Skin of body (tissue), 1 donor: ENCODE measurements at regions not wholly inside any gene's neighbourhood (a gene's known extent, or its start where the extent isn't known, plus 50 kb on each side); places are given as distances from the start of the nearest gene placed in this dataset.

ENCODE experiments used
- DNase-seq: peaks from one replicate; lab custom pipeline; 2025; lab: John Stamatoyannopoulos, UW

GRCh38 chr2:8296306-8296705 is 385.6 kb upstream of the ID2 start:
- no peak for DNase-seq

- DNase-seq, result no peak
These were observed 384.3 kb upstream of the ID2 start for GRCh38 chr2:8297376-8298231.

GRCh38 chr2:8298783-8299182 is 383.1 kb upstream of the ID2 start:
- DNase-seq, result no peak

- DNase-seq, result no peak
These were observed 381.6 kb upstream of the ID2 start for GRCh38 chr2:8300216-8300615.

- DNase-seq, result no peak
These were observed 381.0 kb upstream of the ID2 start for GRCh38 chr2:8300905-8301304.

- no peak for DNase-seq
These were observed 378.5 kb upstream of the ID2 start for GRCh38 chr2:8303322-8303832.

- DNase-seq, result no peak
These were observed 376.8 kb upstream of the ID2 start for GRCh38 chr2:8304821-8305766.

GRCh38 chr2:8306530-8307351 is 375.1 kb upstream of the ID2 start:
- DNase-seq, result no peak

GRCh38 chr2:8307606-8308180 is 374.2 kb upstream of the ID2 start:
- no peak for DNase-seq

GRCh38 chr2:8309131-8309530 is 372.7 kb upstream of the ID2 start:
- DNase-seq, result no peak

- DNase-seq, result no peak
These were observed 371.1 kb upstream of the ID2 start for GRCh38 chr2:8310557-8311455.

GRCh38 chr2:8312221-8312620 is 369.6 kb upstream of the ID2 start:
- no peak for DNase-seq

GRCh38 chr2:8312861-8313830 is 368.7 kb upstream of the ID2 start:
- DNase-seq, result no peak

GRCh38 chr2:8314063-8314462 is 367.8 kb upstream of the ID2 start:
- no peak for DNase-seq

GRCh38 chr2:8315531-8316165 is 366.2 kb upstream of the ID2 start:
- DNase-seq, result no peak

- DNase-seq, result no peak
These were observed 365.5 kb upstream of the ID2 start for GRCh38 chr2:8316356-8316755.

GRCh38 chr2:8317418-8317817 is 364.4 kb upstream of the ID2 start:
- DNase-seq, result no peak

GRCh38 chr2:8319219-8319618 is 362.6 kb upstream of the ID2 start:
- no peak for DNase-seq
